ENCODE measurements at regions not wholly inside any gene's neighbourhood (a gene's known extent, or its start where the extent isn't known, plus 50 kb on each side); places are given as distances from the start of the nearest gene placed in this dataset.

- Histone ChIP-seq H3K4me3 (ENCODE audit: low read length in 3 of 3) (no peak overlapping the region), H3K27me3 (ENCODE audit: control insufficient read depth in 3 of 3, insufficient read depth in 3 of 3, low read length in 3 of 3) (no peaks in the 10 kb centered on the region), H3K9ac (ENCODE audit: low read depth in 1 of 3, low read length in 3 of 3) (no peak overlapping the region), H3K9me3 (ENCODE audit: control insufficient read depth in 3 of 3, low read length in 3 of 3) (no peaks in the 10 kb centered on the region), H3K4me1 (ENCODE audit: control insufficient read depth in 3 of 3, insufficient read depth in 3 of 3, low read length in 3 of 3) (peaks cover 3 to 23% (median 5%) of the 10 kb centered on the region in 3 donors), H3K27ac (ENCODE audit: low read depth, low read length) (no peak overlapping the region), H3K36me3 (ENCODE audit: control insufficient read depth in 3 of 3, insufficient read depth in 3 of 3, low read length in 3 of 3) (peaks cover 8 to 15% (median 14%) of the 10 kb centered on the region in 3 donors)
Measured at GRCh38 chr21:36207577-36208320, 51.1 kb downstream of the DOP1B start.

GRCh38 chr21:36208326-36209013 is 51.8 kb downstream of the DOP1B start:
- Histone ChIP-seq H3K4me3 (ENCODE audit: low read length in 3 of 3) (no peak overlapping the region), H3K9me3 (ENCODE audit: control insufficient read depth in 3 of 3, low read length in 3 of 3) (no peaks in the 10 kb centered on the region), H3K36me3 (ENCODE audit: control insufficient read depth in 3 of 3, insufficient read depth in 3 of 3, low read length in 3 of 3) (peaks cover 8 to 21% (median 17%) of the 10 kb centered on the region in 3 donors), H3K27ac (ENCODE audit: low read depth, low read length) (no peak overlapping the region), H3K27me3 (ENCODE audit: control insufficient read depth in 3 of 3, insufficient read depth in 3 of 3, low read length in 3 of 3) (no peaks in the 10 kb centered on the region), H3K4me1 (ENCODE audit: control insufficient read depth in 3 of 3, insufficient read depth in 3 of 3, low read length in 3 of 3) (peaks cover 0 to 16% (median 4%) of the 10 kb centered on the region in 3 donors), H3K9ac (ENCODE audit: low read depth in 1 of 3, low read length in 3 of 3) (no peak overlapping the region)

DNA sequence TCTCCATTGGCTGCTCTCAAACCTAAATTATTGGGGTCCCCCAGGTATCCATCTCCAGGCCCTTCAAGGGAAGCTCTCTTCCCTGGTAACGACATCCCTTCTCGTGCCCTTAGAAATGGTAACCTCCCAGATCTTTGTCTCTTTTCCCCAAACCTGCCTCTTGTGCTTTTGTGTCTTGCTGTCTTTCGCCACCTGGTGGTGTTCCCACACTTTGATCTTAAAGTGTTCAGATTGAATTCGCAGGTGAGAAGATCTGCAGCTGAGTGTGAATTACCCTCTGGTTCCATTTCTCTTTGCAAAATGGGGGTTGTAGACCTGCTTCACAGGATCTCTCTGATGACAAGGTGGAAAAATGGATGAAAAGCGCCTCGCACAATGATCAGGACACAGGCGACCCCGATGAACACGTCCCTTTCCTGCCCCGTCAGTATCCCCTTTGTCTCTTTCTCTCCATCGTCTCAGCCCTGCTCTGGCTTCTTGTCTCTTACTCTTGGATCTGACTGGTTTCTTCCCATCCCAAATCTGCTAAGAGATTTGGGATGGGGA is 53.1 kb downstream of the DOP1B start:
- H3K27ac ChIP-seq (ENCODE audit: low read depth, low read length): no peak overlapping the region
- no peak overlapping the region for H3K4me3 ChIP-seq (ENCODE audit: low read length in 3 of 3)
- H3K9me3 ChIP-seq (ENCODE audit: control insufficient read depth in 3 of 3, low read length in 3 of 3): no peaks in the 10 kb centered on the region
- H3K9ac ChIP-seq (ENCODE audit: low read depth in 1 of 3, low read length in 3 of 3): no peak overlapping the region
- no peaks in the 10 kb centered on the region for H3K27me3 ChIP-seq (ENCODE audit: control insufficient read depth in 3 of 3, insufficient read depth in 3 of 3, low read length in 3 of 3)
- H3K4me1 ChIP-seq (ENCODE audit: control insufficient read depth in 3 of 3, insufficient read depth in 3 of 3, low read length in 3 of 3): peaks cover 0 to 6% (median 0%) of the 10 kb centered on the region in 3 donors
- H3K36me3 ChIP-seq (ENCODE audit: control insufficient read depth in 3 of 3, insufficient read depth in 3 of 3, low read length in 3 of 3): peaks cover 14 to 27% (median 24%) of the 10 kb centered on the region in 3 donors

DNA sequence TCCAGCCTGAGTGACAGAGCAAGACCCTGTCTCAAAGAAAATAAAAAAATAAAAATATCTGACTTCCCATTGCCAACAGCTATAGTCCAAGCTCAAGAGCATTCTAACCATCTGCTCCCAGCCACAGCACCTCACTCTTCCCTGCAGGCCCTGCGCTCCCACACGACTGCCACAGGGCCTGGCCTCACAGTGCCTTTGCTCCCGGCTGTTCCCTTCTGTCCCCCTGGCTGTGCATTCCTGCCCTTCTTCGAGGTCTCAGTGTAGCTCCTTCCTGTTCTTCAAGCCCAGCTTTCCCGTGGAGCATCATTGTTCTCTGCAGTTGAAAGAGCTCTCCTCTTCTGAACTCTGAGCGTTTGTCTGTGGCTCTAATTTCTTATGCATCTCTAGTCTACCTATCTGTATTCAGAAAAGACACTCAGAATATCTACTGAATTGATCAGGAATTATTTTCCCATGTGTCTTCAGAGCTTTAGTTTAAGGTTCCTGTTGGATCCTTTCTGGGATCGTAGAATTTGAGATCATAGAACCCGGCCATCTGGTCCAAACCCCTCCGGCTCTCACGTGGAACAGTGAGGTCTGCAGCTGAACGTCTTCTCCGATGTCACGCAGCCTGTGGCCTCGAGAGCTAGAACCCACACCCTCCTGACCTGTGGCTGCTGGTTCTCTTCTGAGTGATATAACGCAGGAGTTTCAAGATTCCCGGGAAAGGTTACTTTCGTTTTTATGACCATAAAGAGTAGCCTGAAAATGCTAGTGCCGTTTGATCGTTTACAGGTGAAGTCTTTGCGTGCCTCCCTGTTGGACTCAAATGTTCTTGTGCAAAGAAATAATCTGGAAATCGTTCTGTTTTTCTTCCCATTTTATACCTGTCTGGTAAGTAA is 54.4 kb downstream of the DOP1B start:
- no peaks in the 10 kb centered on the region for H3K4me1 ChIP-seq (ENCODE audit: control insufficient read depth in 3 of 3, insufficient read depth in 3 of 3, low read length in 3 of 3)
- no peaks in the 10 kb centered on the region for H3K9me3 ChIP-seq (ENCODE audit: control insufficient read depth in 3 of 3, low read length in 3 of 3)
- H3K9ac ChIP-seq (ENCODE audit: low read depth in 1 of 3, low read length in 3 of 3): no peak overlapping the region
- H3K27ac ChIP-seq (ENCODE audit: low read depth, low read length): no peak overlapping the region
- no peak overlapping the region for H3K4me3 ChIP-seq (ENCODE audit: low read length in 3 of 3)
- peaks cover 20 to 32% (median 30%) of the 10 kb centered on the region in 3 donors for H3K36me3 ChIP-seq (ENCODE audit: control insufficient read depth in 3 of 3, insufficient read depth in 3 of 3, low read length in 3 of 3)
- no peaks in the 10 kb centered on the region for H3K27me3 ChIP-seq (ENCODE audit: control insufficient read depth in 3 of 3, insufficient read depth in 3 of 3, low read length in 3 of 3)

DNA sequence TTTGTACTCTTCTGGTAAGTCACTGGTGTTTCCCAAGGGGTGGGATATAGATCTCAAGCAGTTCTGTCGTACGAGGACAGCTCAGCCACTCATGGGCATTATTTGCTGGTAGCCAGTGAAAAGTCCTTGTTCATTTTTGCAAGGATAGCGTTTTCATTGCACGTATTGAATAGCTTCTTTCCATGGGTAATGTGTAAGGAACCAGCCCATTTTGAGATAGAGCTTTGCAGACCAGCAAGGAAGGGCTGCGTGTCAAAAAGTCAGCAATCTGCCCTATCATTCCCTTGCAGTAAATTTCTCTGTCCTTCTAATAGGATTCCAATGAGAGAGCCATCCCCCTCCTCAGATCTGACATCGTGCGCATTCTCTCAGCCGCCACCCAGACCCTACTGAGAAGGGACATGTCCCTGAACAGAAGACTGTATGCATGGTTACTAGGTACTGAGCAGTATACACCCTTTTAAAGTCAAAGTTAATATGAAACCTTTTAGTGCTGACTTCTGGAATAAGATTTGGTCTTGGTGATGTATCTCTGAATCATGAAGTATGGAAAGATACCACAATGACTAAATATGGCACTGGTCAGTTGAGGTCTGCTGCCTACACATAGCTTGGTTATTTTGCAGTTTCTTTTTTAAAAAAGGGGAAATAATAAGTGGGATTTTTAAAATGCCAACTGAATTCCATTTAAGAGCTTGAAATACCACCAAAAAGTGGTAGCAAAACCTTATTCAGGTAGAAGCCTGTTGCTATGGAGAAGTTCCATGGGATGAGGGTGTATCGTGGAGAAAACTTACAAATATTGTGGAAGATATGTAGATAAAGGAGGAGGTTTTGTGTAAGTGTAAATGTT is 55.3 kb downstream of the DOP1B start:
- no peak overlapping the region for H3K27ac ChIP-seq (ENCODE audit: low read depth, low read length)
- H3K36me3 ChIP-seq (ENCODE audit: control insufficient read depth in 3 of 3, insufficient read depth in 3 of 3, low read length in 3 of 3): peaks cover 24 to 38% (median 31%) of the 10 kb centered on the region in 3 donors
- H3K27me3 ChIP-seq (ENCODE audit: control insufficient read depth in 3 of 3, insufficient read depth in 3 of 3, low read length in 3 of 3): no peaks in the 10 kb centered on the region

GRCh38 chr21:36212513-36212780 is 55.8 kb downstream of the DOP1B start:
- Histone ChIP-seq H3K9me3 (ENCODE audit: control insufficient read depth in 3 of 3, low read length in 3 of 3) (no peaks in the 10 kb centered on the region), H3K9ac (ENCODE audit: low read depth in 1 of 3, low read length in 3 of 3) (no peak overlapping the region), H3K4me1 (ENCODE audit: control insufficient read depth in 3 of 3, insufficient read depth in 3 of 3, low read length in 3 of 3) (no peaks in the 10 kb centered on the region), H3K4me3 (ENCODE audit: low read length in 3 of 3) (no peak overlapping the region), H3K27ac (ENCODE audit: low read depth, low read length) (no peak overlapping the region), H3K36me3 (ENCODE audit: control insufficient read depth in 3 of 3, insufficient read depth in 3 of 3, low read length in 3 of 3) (peaks cover 29 to 43% (median 37%) of the 10 kb centered on the region in 3 donors), H3K27me3 (ENCODE audit: control insufficient read depth in 3 of 3, insufficient read depth in 3 of 3, low read length in 3 of 3) (no peaks in the 10 kb centered on the region)

More for the DNA sequence above, 55.3 kb downstream of the DOP1B start:
- Histone ChIP-seq H3K9me3 (ENCODE audit: control insufficient read depth in 3 of 3, low read length in 3 of 3) (no peaks in the 10 kb centered on the region), H3K4me3 (ENCODE audit: low read length in 3 of 3) (no peak overlapping the region), H3K9ac (ENCODE audit: low read depth in 1 of 3, low read length in 3 of 3) (no peak overlapping the region), H3K4me1 (ENCODE audit: control insufficient read depth in 3 of 3, insufficient read depth in 3 of 3, low read length in 3 of 3) (no peaks in the 10 kb centered on the region)

DNA sequence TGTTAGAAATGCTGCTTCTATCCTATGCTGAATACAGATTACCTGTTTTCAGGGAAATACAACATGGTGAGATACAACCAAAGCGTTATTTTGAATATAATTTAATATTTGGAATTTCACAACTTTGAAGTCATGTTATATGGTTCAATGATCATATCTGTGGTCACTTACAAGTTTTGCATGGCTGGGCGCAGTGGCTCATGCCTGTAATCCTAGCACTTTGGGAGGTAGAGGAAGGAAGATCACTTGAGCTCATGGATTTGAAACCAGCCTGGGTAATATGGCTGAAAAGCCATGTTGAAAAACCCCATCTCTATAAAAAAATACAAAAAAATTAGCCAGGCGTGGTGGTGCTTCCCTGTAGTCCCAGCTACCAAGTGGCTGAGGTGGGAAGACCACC is 57.9 kb downstream of the DOP1B start:
- Histone ChIP-seq H3K36me3 (ENCODE audit: control insufficient read depth in 3 of 3, insufficient read depth in 3 of 3, low read length in 3 of 3) (peaks cover 44 to 49% (median 46%) of the 10 kb centered on the region in 3 donors), H3K27me3 (ENCODE audit: control insufficient read depth in 3 of 3, insufficient read depth in 3 of 3, low read length in 3 of 3) (no peaks in the 10 kb centered on the region), H3K4me3 (ENCODE audit: low read length in 3 of 3) (no peak overlapping the region), H3K9me3 (ENCODE audit: control insufficient read depth in 3 of 3, low read length in 3 of 3) (no peaks in the 10 kb centered on the region), H3K27ac (ENCODE audit: low read depth, low read length) (no peak overlapping the region), H3K4me1 (ENCODE audit: control insufficient read depth in 3 of 3, insufficient read depth in 3 of 3, low read length in 3 of 3) (no peaks in the 10 kb centered on the region), H3K9ac (ENCODE audit: low read depth in 1 of 3, low read length in 3 of 3) (no peak overlapping the region)

GRCh38 chr21:36217743-36218142 is 61.1 kb downstream of the DOP1B start:
- H3K4me1 ChIP-seq (ENCODE audit: control insufficient read depth in 3 of 3, insufficient read depth in 3 of 3, low read length in 3 of 3): no peaks in the 10 kb centered on the region
- no peak overlapping the region for H3K27ac ChIP-seq (ENCODE audit: low read depth, low read length)
- H3K36me3 ChIP-seq (ENCODE audit: control insufficient read depth in 3 of 3, insufficient read depth in 3 of 3, low read length in 3 of 3): peaks cover 41 to 45% (median 42%) of the 10 kb centered on the region in 3 donors
- H3K27me3 ChIP-seq (ENCODE audit: control insufficient read depth in 3 of 3, insufficient read depth in 3 of 3, low read length in 3 of 3): no peaks in the 10 kb centered on the region
- no peak overlapping the region for H3K4me3 ChIP-seq (ENCODE audit: low read length in 3 of 3)
- no peak overlapping the region for H3K9ac ChIP-seq (ENCODE audit: low read depth in 1 of 3, low read length in 3 of 3)
- no peaks in the 10 kb centered on the region for H3K9me3 ChIP-seq (ENCODE audit: control insufficient read depth in 3 of 3, low read length in 3 of 3)

DNA sequence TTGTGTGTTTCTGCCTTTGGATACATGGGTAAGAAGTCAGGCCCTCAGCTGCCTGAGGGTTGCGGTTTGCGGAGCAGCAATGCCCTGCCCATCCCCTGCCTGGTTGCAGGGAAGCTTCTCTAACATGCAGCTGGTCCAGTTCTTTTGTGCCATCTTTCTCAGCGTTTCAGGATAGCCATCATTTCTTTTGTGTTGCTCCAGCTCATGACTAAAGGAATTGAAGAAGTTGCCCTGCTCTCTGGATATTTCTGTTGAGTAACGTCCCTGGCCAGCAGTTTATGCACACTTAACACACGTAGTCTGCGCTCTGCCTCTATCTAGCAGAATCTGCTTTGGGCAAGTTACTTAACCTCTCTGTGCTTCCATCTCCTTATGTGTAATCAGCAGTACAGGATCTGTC is 62.1 kb downstream of the DOP1B start:
- Histone ChIP-seq H3K9me3 (ENCODE audit: control insufficient read depth in 3 of 3, low read length in 3 of 3) (no peaks in the 10 kb centered on the region), H3K27ac (ENCODE audit: low read depth, low read length) (no peak overlapping the region), H3K36me3 (ENCODE audit: control insufficient read depth in 3 of 3, insufficient read depth in 3 of 3, low read length in 3 of 3) (peaks cover 40 to 43% (median 42%) of the 10 kb centered on the region in 3 donors), H3K27me3 (ENCODE audit: control insufficient read depth in 3 of 3, insufficient read depth in 3 of 3, low read length in 3 of 3) (no peaks in the 10 kb centered on the region), H3K9ac (ENCODE audit: low read depth in 1 of 3, low read length in 3 of 3) (no peak overlapping the region), H3K4me3 (ENCODE audit: low read length in 3 of 3) (no peak overlapping the region), H3K4me1 (ENCODE audit: control insufficient read depth in 3 of 3, insufficient read depth in 3 of 3, low read length in 3 of 3) (no peaks in the 10 kb centered on the region)
